IPS-NIHi7 (cell line): ENCODE measurements at regions not wholly inside any gene's neighbourhood (a gene's known extent, or its start where the extent isn't known, plus 50 kb on each side); places are given as distances from the start of the nearest gene placed in this dataset.
"Not testable (repeated sequence)": the region's sequence is repeated elsewhere in the genome, so short reads cannot be mapped to it uniquely, and the experiment has no call there.

Experiments
- DNase-seq: peaks from one replicate; pipeline ENCODE4 v3.0.0; 2012; ENCODE audit warnings: mixed read lengths; ENCODE audit errors: extremely low spot score

DNA sequence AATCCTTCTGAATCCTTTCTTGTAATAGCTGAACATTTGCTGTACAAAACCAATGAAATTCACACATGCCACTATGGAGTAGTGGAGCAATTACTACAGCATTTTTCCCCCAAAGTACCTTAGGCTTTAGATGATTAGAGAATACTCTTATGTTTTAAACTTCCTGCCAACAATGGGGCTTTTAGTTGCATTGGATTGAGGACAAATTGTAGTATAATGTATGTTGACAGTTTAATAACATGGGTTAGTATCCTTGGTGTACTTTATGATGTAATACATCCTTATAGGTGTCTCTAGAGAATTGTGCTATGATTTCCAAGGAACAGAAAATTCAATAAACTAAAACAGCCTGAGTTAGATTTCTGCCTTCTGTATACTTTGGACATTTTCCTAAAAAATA is 422.7 kb upstream of the GRAMD2B start:
- no peak for DNase-seq

DNA sequence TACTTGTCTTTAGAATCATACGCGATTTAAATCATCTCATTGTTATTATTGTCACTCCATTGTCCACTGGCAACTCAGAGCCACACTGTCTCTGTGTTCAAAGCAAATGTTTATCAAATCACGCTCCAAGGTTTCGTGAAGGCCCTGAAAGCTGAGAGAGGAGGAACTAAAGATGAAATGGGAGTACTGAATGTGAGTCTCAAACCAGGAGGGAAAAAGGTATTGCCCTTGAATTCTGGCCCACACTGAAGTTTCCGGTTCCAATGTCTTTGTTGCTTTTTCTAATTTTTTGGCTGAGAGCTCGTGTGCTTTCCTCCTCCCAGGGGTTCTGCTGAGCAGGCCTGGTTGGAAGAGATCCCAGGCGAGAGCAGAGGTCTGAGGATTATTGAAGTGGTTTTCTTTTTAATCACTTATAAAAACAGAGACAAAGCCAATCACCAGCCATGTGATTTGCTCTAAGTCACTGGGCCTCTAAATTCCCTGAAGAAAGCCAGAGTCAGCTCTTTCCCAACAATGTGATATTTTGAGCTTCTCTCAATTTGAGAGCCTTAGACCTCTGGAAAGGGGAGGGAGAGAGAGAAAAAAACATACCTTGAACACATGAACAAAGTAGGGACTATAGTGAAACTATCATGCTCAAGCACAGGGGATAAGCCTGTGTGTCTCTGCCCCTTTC is 420.8 kb upstream of the GRAMD2B start:
- DNase-seq = no peak

GRCh38 chr5:126003309-126003708 is 419.9 kb upstream of the GRAMD2B start:
- DNase-seq = no peak

DNA sequence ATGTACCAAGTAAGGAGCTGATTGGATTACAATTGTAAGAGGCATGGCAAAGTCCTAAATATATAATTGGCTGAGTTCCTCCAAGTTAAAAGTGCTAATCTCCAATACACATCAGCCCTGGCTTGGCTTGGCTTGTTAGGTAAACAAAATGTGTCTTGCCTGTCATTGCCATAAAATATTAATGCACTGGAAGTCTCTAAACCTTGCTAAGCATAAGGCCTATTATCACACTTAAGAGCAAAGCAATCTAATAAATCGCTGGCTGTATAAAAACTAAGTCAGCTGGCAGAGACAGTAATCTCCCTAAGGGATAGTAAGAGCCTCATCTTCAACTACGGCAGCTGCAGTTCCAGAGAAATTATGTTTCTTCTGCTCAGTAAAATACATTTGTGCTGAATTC is 418.6 kb upstream of the GRAMD2B start:
- DNase-seq = no peak

- no peak for DNase-seq
Observed at GRCh38 chr5:126007841-126008240, 415.4 kb upstream of the GRAMD2B start.

- peak; percentile 51 for DNase-seq
Observed at GRCh38 chr5:126009566-126009965, 413.6 kb upstream of the GRAMD2B start.

DNA sequence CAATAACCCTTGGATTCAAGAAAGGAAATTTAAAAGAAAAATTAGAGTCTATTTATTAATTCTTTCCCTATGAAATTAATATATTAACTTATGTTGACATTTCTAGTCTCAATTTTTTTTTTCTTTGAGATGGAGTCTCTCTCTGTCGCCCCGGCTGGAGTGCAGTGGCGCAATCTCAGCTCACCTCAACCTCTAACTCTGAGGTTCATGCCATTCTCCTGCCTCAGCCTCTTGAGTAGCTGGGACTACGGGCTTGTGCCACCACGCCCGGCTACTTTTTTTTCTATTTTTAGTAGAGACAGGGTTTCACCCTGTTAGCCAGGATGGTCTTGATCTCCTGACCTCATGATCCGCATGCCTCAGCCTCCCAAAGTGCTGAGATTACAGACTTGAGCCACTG is 411.7 kb upstream of the GRAMD2B start:
- not testable (repeated sequence) for DNase-seq

DNA sequence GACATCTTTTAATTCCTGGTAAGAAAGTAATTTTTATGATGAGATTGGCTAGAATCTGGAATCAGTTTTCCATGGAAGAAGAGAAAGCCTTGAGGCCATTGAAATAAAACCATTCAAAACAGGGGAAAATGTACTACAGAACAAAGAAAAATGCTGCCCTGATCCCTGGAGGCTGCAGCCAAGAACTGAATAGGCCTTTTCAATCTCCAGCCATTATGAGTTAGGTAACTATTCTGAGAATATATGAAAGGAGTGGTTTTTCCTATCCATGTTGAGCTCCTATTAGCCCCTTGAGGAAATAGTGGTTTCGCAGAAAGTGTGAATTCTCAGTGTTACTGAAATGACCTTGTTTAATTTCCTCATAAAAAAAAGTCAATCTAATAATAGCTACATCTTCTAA is 408.5 kb upstream of the GRAMD2B start:
- DNase-seq = no peak

DNA sequence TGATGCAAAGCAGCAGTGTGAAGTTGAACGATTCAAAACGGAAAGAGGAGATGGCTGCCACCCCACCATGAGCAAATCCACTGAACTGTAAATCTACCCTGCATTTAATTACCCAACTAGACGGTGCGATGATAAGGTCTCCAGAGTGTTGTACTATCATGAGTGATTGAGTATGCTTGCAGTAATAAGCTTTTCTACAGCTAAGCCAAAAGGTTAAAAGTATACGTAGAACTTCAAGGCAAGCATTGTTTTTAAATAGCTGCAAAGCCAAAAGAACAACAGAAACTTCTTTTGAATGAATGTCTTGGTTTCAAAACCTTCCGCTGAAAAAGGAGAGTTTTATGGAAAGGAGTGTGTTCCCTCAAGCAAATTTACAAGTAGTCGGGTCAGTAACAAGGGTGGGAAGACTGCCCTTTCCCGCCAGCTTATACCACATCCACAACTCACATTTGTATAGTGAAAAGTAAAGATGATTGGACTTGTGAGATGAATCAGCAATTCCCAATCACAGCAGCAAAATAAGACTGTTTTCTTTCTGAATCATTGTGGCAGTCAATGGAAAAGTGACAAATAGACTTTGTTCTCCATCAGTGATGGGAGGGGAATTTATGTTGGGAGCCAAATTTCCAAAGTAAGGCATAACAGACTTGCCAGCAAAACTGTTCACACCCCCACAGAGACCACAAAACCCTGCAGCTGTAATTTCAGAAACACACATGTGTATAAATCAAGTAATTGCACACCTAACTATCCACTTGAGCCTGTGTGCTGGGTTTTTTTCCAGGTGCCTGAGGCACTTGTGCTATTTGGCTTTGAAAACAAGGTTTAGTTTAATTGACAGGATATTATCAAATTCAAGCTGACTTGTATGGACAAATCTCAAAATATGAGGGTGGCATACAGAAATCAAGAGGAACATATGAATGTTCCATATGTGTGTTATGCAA is 407.7 kb upstream of the GRAMD2B start:
- DNase-seq = no peak

GRCh38 chr5:126016256-126016655 is 407.0 kb upstream of the GRAMD2B start:
- no peak for DNase-seq

DNA sequence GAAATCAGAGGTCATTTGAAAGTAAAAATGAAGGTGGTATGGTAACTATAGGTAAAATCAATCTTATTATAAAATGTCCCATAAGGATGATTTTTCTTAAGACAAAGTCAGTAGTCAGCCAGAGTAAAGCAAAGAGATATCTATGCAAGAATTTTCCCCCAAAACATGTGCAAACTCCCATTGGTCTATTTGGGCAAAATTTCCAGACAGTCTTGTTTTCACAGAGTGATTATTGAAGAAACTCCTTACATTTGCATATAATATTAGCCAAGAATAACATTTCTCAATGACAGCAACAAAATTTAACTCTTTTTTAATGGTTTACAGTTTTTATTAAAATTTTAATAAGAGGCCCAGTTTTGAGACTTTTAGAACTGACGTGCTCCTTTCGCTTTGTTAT is 406.1 kb upstream of the GRAMD2B start:
- DNase-seq = no peak

- no peak for DNase-seq
Observed at GRCh38 chr5:126020770-126021169, 402.4 kb upstream of the GRAMD2B start.

DNA sequence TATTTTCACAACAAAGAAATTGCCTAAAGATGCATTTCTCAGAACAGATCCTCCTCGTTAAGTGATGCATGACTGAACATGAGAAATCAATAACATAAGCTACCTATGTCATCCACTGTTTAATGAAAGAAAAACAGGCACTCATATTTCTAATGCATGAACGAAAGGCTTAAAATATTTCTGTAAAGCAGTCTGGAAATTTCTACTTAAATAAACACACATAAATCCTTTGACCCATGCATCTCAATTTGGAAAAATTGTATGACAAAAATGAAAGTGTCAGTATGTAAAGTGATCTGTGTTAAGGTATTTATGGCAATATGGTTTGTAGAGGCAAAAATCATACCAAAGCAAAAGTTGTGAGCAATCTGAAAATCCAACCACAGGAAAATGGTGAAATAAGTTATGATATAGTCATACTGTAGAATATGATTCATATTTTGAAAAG is 399.2 kb upstream of the GRAMD2B start:
- DNase-seq = no peak

GRCh38 chr5:126027149-126027548 is 396.1 kb upstream of the GRAMD2B start:
- DNase-seq = no peak

DNA sequence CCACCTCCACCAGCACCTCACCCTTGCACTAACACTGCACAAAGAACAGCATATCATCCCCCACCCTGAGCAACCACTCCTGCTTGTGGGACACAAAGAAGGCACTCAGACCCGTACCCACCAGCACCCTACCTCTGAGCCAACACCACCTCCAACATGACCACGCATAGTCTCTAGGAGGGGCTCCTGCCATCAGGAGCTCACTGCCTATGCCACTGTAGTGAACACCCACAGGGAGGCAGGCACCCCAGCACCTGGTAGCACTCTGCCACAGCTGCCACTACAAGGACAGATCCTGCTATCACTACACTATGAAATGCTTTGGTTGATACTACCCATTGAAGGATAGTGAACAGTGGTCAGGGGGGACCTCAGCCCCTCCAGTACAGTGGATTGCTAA is 395.6 kb upstream of the GRAMD2B start:
- DNase-seq = no peak

GRCh38 chr5:126028336-126028735 is 394.9 kb upstream of the GRAMD2B start:
- DNase-seq = no peak

DNA sequence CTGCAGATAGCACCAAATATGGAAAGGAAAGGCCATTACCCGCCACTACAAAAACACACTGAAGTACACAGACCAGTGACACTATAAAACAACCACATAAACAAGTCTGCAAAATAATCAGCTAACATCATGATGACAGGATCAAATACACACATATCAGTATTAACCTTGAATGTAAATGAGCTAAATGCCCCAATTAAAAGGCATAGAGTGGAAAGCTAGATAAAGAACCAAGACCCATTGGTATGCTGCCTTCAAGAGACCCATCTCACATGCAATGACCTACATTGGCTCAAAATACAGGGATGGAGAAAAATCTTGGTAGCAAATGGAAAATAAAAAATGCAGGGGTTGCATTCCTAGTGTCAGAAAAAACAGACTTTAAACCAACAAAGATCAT is 393.9 kb upstream of the GRAMD2B start:
- not testable (repeated sequence) for DNase-seq

DNA sequence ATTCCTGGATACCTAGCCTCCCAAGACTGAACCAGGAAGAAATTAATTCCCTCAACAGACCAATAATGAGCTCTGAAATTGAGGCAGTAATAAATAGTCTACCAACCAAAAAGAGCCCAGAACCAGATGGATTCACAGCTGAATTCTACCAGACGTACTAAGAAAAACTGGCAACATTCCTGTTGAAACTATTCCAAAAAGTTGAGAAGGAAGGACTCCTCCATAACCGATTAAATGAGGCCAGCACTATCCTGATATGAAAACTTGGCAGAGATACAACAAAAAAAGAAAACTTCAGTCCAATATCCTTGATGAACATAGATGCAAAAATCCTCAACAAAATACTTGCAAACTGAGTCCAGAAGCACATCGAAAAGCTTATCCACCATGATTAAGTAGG is 392.5 kb upstream of the GRAMD2B start:
- no peak for DNase-seq

- no peak for DNase-seq
Observed at GRCh38 chr5:126031989-126032716, 391.1 kb upstream of the GRAMD2B start.

DNA sequence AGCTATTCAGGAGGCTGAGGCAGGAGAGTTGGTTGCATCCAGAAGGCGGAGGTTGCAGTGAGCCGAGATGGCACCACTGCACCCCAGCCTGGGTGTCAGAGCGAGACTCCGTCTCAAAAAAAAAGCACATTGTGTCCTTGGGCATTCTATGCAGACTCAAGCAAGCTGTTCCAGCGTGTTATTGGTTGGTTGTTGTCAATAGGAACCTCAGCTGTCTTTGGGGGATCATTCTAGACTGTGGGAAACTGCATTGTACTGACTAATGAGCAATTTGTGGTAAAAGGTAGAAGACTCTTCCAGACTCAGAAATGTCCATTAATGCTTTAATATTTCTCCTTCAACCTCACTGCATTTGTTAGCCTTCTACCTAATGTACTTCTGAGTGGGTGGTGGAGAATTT is 379.5 kb upstream of the GRAMD2B start:
- DNase-seq = no peak

DNA sequence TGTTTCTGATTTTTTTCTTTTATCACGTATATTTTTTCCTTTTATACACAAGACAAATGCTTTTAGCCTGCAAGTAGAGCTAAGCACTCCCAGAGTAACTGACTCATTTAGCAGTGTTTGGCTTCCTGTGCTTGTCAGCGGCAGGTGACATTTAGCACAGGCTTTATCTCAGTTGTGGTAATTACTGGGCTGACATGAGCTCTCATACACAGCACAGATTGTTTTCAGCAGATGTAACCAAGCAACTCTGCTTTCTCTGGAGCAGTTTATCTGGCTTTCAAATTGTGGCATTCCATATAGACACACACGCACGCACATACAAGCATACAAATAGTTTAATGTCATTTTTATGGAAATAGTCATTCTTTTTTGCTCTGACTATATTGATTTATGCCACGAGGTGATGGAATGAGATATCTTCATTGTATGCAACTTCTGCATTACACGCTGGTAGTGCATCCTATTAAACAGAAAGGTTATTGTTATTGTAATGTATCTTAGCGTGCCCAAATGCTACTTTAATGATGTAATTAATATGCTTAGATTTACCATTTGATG is 379.0 kb upstream of the GRAMD2B start:
- DNase-seq = peak; percentile 20

GRCh38 chr5:126044931-126045565 is 378.2 kb upstream of the GRAMD2B start:
- no peak for DNase-seq
